Skeletal muscle tissue (tissue), 3 donors: ENCODE measurements at regions not wholly inside any gene's neighbourhood (a gene's known extent, or its start where the extent isn't known, plus 50 kb on each side); places are given as distances from the start of the nearest gene placed in this dataset.

Experiments used
- H3K27ac ChIP-seq: one replicate; pipeline ENCODE4 v1.7.0; 2013; ENCODE audit warnings: mild to moderate bottlenecking, low read depth, low read length, inconsistent platforms
- H3K27me3 ChIP-seq, 3 donors: one replicate each; pipeline ENCODE4 v1.7.0; 2013; ENCODE audit warnings: low read length in 3 of 3; ENCODE audit not compliant: control insufficient read depth in 3 of 3, insufficient read depth in 3 of 3
- H3K36me3 ChIP-seq, 3 donors: one replicate each; pipeline ENCODE4 v1.7.0; 2013; ENCODE audit warnings: low read length in 3 of 3; ENCODE audit not compliant: control insufficient read depth in 3 of 3, insufficient read depth in 3 of 3
- H3K4me1 ChIP-seq, 3 donors: one replicate each; pipeline ENCODE4 v1.7.0; 2013; ENCODE audit warnings: low read length in 3 of 3, mild to moderate bottlenecking in 3 of 3; ENCODE audit not compliant: control insufficient read depth in 3 of 3, insufficient read depth in 3 of 3
- H3K4me3 ChIP-seq, 3 donors: one replicate each; pipeline ENCODE4 v1.7.0; 2013; ENCODE audit warnings: low read length in 3 of 3
- H3K9ac ChIP-seq, 3 donors: one replicate each; pipeline ENCODE4 v1.7.0; 2013; ENCODE audit warnings: low read length in 3 of 3, mild to moderate bottlenecking in 3 of 3, moderate library complexity in 2 of 3, low read depth in 1 of 3
- H3K9me3 ChIP-seq, 3 donors: one replicate each; pipeline ENCODE4 v1.7.0; 2013; ENCODE audit warnings: low read length in 3 of 3; ENCODE audit not compliant: control insufficient read depth in 3 of 3
- donor health status: Osteomylitis.

GRCh38 chr1:184283999-184284398, 102.8 kb upstream of the C1orf21 start:
- Histone ChIP-seq H3K4me3 (no peak overlapping the region), H3K9ac (no peak overlapping the region), H3K4me1 (peaks cover 23 to 29% (median 26%) of the 10 kb centered on the region in 3 donors), H3K9me3 (no peaks in the 10 kb centered on the region), H3K27me3 (no peaks in the 10 kb centered on the region), H3K36me3 (no peaks in the 10 kb centered on the region), H3K27ac (peak overlapping the region; percentile 71)

- no peak overlapping the region for H3K9ac ChIP-seq
- H3K4me1 ChIP-seq = peaks cover 23 to 29% (median 26%) of the 10 kb centered on the region in 3 donors
- H3K27me3 ChIP-seq = no peaks in the 10 kb centered on the region
- H3K9me3 ChIP-seq = peaks cover 0 to under 1% (median 0%) of the 10 kb centered on the region in 3 donors
- H3K36me3 ChIP-seq = no peaks in the 10 kb centered on the region
- H3K4me3 ChIP-seq = no peak overlapping the region
- H3K27ac ChIP-seq = peak overlapping the region; percentile 71
These were observed 101.9 kb upstream of the C1orf21 start for GRCh38 chr1:184284900-184285299.

- no peaks in the 10 kb centered on the region for H3K36me3 ChIP-seq
- no peak overlapping the region for H3K9ac ChIP-seq
- H3K4me3 ChIP-seq = no peak overlapping the region
- peaks cover 0 to 3% (median 0%) of the 10 kb centered on the region in 3 donors for H3K9me3 ChIP-seq
- peaks cover 23 to 29% (median 26%) of the 10 kb centered on the region in 3 donors for H3K4me1 ChIP-seq
- H3K27ac ChIP-seq = peak overlapping the region; percentile 71
- H3K27me3 ChIP-seq = no peaks in the 10 kb centered on the region
These were observed 101.3 kb upstream of the C1orf21 start for GRCh38 chr1:184285401-184286087.

GRCh38 chr1:184287001-184287400, 99.8 kb upstream of the C1orf21 start:
- Histone ChIP-seq H3K9me3 (peaks cover 0 to 3% (median 0%) of the 10 kb centered on the region in 3 donors), H3K4me1 (peaks cover 23 to 29% (median 26%) of the 10 kb centered on the region in 3 donors), H3K4me3 (no peak overlapping the region), H3K27me3 (no peaks in the 10 kb centered on the region), H3K9ac (no peak overlapping the region), H3K36me3 (no peaks in the 10 kb centered on the region), H3K27ac (no peak overlapping the region)

GRCh38 chr1:184289825-184290550, 96.8 kb upstream of the C1orf21 start:
- Histone ChIP-seq H3K36me3 (no peaks in the 10 kb centered on the region), H3K9ac (no peak overlapping the region), H3K9me3 (peaks cover 0 to 3% (median 0%) of the 10 kb centered on the region in 3 donors), H3K4me3 (no peak overlapping the region), H3K27me3 (no peaks in the 10 kb centered on the region), H3K4me1 (peaks cover 8 to 18% (median 14%) of the 10 kb centered on the region in 3 donors), H3K27ac (no peak overlapping the region)

GRCh38 chr1:184291701-184292100, 95.1 kb upstream of the C1orf21 start:
- Histone ChIP-seq H3K4me1 (peaks cover 9 to 12% (median 10%) of the 10 kb centered on the region in 3 donors), H3K9ac (no peak overlapping the region), H3K27ac (no peak overlapping the region), H3K4me3 (no peak overlapping the region), H3K9me3 (peaks cover 0 to 3% (median 0%) of the 10 kb centered on the region in 3 donors), H3K27me3 (no peaks in the 10 kb centered on the region), H3K36me3 (no peaks in the 10 kb centered on the region)

- H3K9me3 ChIP-seq = peaks cover 0 to 3% (median 0%) of the 10 kb centered on the region in 3 donors
These were observed 94.7 kb upstream of the C1orf21 start for GRCh38 chr1:184292101-184292500.

GRCh38 chr1:184294101-184294500, 92.7 kb upstream of the C1orf21 start:
- no peaks in the 10 kb centered on the region for H3K36me3 ChIP-seq
- H3K4me3 ChIP-seq = no peak overlapping the region
- H3K9me3 ChIP-seq = peaks cover 0 to 3% (median 0%) of the 10 kb centered on the region in 3 donors
- H3K27me3 ChIP-seq = no peaks in the 10 kb centered on the region
- peaks cover 24 to 26% (median 25%) of the 10 kb centered on the region in 3 donors for H3K4me1 ChIP-seq
- H3K9ac ChIP-seq = no peak overlapping the region
- no peak overlapping the region for H3K27ac ChIP-seq

More at GRCh38 chr1:184292101-184292500, 94.7 kb upstream of the C1orf21 start:
- no peak overlapping the region for H3K9ac ChIP-seq
- H3K4me1 ChIP-seq = peaks cover 11 to 13% (median 11%) of the 10 kb centered on the region in 3 donors
- no peaks in the 10 kb centered on the region for H3K27me3 ChIP-seq
- H3K4me3 ChIP-seq = no peak overlapping the region
- H3K27ac ChIP-seq = no peak overlapping the region
- H3K36me3 ChIP-seq = no peaks in the 10 kb centered on the region

- H3K9ac ChIP-seq = peak overlapping the region; percentile 45 to 66 (median 54)
- no peaks in the 10 kb centered on the region for H3K9me3 ChIP-seq
- H3K4me3 ChIP-seq = peak overlapping the region in 2 of 3 donors; percentile 46 to 49
- peak overlapping the region; percentile 80 for H3K27ac ChIP-seq
- no peaks in the 10 kb centered on the region for H3K27me3 ChIP-seq
- H3K4me1 ChIP-seq = peaks cover 25 to 29% (median 26%) of the 10 kb centered on the region in 3 donors
- H3K36me3 ChIP-seq = no peaks in the 10 kb centered on the region
These were observed 90.2 kb upstream of the C1orf21 start for GRCh38 chr1:184296466-184297243.
